Gastrocnemius medialis (tissue), 4 donors: ENCODE measurements at regions not wholly inside any gene's neighbourhood (a gene's known extent, or its start where the extent isn't known, plus 50 kb on each side); places are given as distances from the start of the nearest gene placed in this dataset.

Experiments
- ATAC-seq, 2 donors: fragments of 150-250 bp; one replicate each; pipeline ENCODE4 v1.9.1; 2016
- DNase-seq, 2 donors: peaks; one replicate each; pipeline ENCODE4 v3.0.0-alpha.2; 2019
- H3K27ac ChIP-seq, 4 donors: fragments of 200-600 bp; sonication (generic); 1 replicate in 1 of 4; 2 replicates in 3 of 4; pipeline ENCODE4 v1.5.1; 2016 to 2018; ENCODE audit warnings: mild to moderate bottlenecking in 2 of 4, moderate library complexity in 1 of 4
- H3K27me3 ChIP-seq, 3 donors: fragments of 200-600 bp; sonication (generic) in 2 of 3; 1 replicate in 1 of 3; 2 replicates in 2 of 3; pipeline versions ENCODE4 v1.5.1 to v1.6.0; 2016 to 2019; ENCODE audit warnings: mild to moderate bottlenecking in 1 of 3, moderate library complexity in 1 of 3
- H3K36me3 ChIP-seq, 2 donors: fragments of 200-600 bp; sonication (generic) in 1 of 2; one replicate each; pipeline ENCODE4 v1.5.1; 2017 to 2018
- H3K4me1 ChIP-seq, 2 donors: fragments of 200-600 bp; sonication (generic) in 1 of 2; one replicate each; pipeline ENCODE4 v1.5.1; 2016 to 2017; ENCODE audit warnings: mild to moderate bottlenecking in 2 of 2
- H3K4me3 ChIP-seq, 4 donors: fragments of 200-600 bp; sonication (generic) in 3 of 4; 1 replicate in 1 of 4; 2 replicates in 3 of 4; pipeline ENCODE4 v1.5.1; 2016 to 2019; ENCODE audit warnings: mild to moderate bottlenecking in 2 of 4
- H3K9me3 ChIP-seq, 3 donors: fragments of 200-600 bp; sonication (generic) in 2 of 3; 1 replicate in 1 of 3; 2 replicates in 2 of 3; pipeline ENCODE4 v1.5.1; 2016 to 2019
- POLR2A ChIP-seq, 2 donors: fragments of 450-650 bp; IDR thresholded peaks; one replicate each; pipeline ENCODE4 v1.6.1; 2017; ENCODE audit warnings: antibody characterized with exemption in 2 of 2, mild to moderate bottlenecking in 2 of 2, moderate library complexity in 2 of 2
- in situ Hi-C, 4 donors: fragments of 200-750 bp; cut with MboI; loops; one replicate each; pipeline versions ENCODE4 v1.15.0 to v1.8.0; 2017; ENCODE audit warnings: low sequenced_read_pairs in 4 of 4
- intact Hi-C: fragments of 100-400 bp; cut with DNase I; formaldehyde crosslinking; loops from one replicate; pipeline ENCODE4 v1.15.1; 2023; ENCODE audit warnings: low total_unique reads
- TF ChIP-seq, protein P1 (sequence below), 5 experiments: fragments of 450-650 bp in 3 of 5; fragments of 200-600 bp in 2 of 5; sonication (generic) in 2 of 5; IDR thresholded peaks in 4 of 5; conservative IDR thresholded peaks in 1 of 5; 1 replicate in 4 of 5; 2 replicates in 1 of 5; pipeline ENCODE4 v1.5.1; 2016 to 2019; ENCODE audit warnings: antibody characterized with exemption in 5 of 5, mild to moderate bottlenecking in 3 of 5, moderate library complexity in 3 of 5

GRCh38 chr11:119580751-119581150 lies 148.2 kb downstream of the NECTIN1 start:
- Histone ChIP-seq H3K27me3 (peaks cover 17 to 26% (median 26%) of the 10 kb centered on the region in 3 donors), H3K4me3 (no peak overlapping the region), H3K9me3 (no peaks in the 10 kb centered on the region), H3K4me1 (peaks cover 0 to 10% of the 10 kb centered on the region in 2 donors), H3K27ac (no peak overlapping the region), H3K36me3 (no peaks in the 10 kb centered on the region)
- ATAC-seq (no peak), DNase-seq (no peak)
- TF ChIP-seq, protein P1, sequence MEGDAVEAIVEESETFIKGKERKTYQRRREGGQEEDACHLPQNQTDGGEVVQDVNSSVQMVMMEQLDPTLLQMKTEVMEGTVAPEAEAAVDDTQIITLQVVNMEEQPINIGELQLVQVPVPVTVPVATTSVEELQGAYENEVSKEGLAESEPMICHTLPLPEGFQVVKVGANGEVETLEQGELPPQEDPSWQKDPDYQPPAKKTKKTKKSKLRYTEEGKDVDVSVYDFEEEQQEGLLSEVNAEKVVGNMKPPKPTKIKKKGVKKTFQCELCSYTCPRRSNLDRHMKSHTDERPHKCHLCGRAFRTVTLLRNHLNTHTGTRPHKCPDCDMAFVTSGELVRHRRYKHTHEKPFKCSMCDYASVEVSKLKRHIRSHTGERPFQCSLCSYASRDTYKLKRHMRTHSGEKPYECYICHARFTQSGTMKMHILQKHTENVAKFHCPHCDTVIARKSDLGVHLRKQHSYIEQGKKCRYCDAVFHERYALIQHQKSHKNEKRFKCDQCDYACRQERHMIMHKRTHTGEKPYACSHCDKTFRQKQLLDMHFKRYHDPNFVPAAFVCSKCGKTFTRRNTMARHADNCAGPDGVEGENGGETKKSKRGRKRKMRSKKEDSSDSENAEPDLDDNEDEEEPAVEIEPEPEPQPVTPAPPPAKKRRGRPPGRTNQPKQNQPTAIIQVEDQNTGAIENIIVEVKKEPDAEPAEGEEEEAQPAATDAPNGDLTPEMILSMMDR (IDR thresholded peaks at IDR 0.05 in 4 of 5, conservative IDR thresholded peaks at IDR 0.05 in 1 of 5) = no peak
- no peak for TF ChIP-seq POLR2A (IDR thresholded peaks at IDR 0.05)
- in situ Hi-C loops = no loop called here
- intact Hi-C loops = no loop called here

GRCh38 chr11:119580081-119580480 lies 148.9 kb downstream of the NECTIN1 start:
- Histone ChIP-seq H3K4me3 (no peak overlapping the region), H3K27ac (no peak overlapping the region), H3K4me1 (peaks cover 0 to 9% of the 10 kb centered on the region in 2 donors), H3K27me3 (peaks cover 17 to 22% (median 20%) of the 10 kb centered on the region in 3 donors), H3K36me3 (no peaks in the 10 kb centered on the region), H3K9me3 (no peaks in the 10 kb centered on the region)
- ATAC-seq (no peak), DNase-seq (no peak)
- intact Hi-C loops (no loop called here), in situ Hi-C loops (no loop called here)
- TF ChIP-seq POLR2A (IDR thresholded peaks at IDR 0.05) = no peak
- TF ChIP-seq, protein P1 (IDR thresholded peaks at IDR 0.05 in 4 of 5, conservative IDR thresholded peaks at IDR 0.05 in 1 of 5) = no peak

DNA sequence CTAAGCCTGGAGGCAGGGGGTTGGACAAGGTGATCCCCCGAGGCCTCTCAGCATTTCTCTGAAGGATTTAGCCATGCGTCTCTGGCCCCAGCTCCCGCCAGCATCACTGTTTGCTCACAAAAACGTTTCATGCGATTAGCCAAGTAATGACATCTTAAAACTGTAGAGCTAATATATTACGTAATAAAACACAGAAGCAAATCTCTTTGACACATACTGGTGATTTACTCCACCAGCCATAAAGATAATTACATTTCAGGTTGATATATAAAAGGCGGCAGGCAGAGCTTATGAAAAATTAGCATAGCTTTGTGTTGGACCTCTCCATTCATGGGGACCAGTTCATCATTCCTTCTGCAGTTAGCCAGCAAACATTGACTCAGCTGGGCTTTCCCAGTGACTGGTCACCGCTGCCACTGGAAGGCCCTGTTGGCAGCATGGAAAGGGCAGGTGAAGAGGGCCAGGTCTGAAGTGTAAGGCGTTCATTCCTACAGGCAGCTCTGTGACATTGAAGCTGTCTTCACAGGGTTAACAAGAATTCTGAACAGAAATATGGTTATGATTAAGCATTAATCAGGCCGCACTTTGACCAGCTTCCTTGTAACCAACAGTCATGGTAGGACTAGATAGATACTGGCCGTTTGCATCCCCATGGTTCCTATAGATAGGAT lies 150.3 kb downstream of the NECTIN1 start:
- in situ Hi-C loops = no loop called here
- no peaks in the 10 kb centered on the region for H3K4me1 ChIP-seq
- intact Hi-C loops = no loop called here
- ATAC-seq (no peak), DNase-seq (no peak)
- H3K27me3 ChIP-seq = peaks cover 4 to 9% (median 5%) of the 10 kb centered on the region in 3 donors
- no peak overlapping the region for H3K4me3 ChIP-seq
- no peaks in the 10 kb centered on the region for H3K9me3 ChIP-seq
- TF ChIP-seq, protein P1 (IDR thresholded peaks at IDR 0.05 in 4 of 5, conservative IDR thresholded peaks at IDR 0.05 in 1 of 5) = no peak
- TF ChIP-seq POLR2A (IDR thresholded peaks at IDR 0.05) = no peak
- H3K36me3 ChIP-seq = no peaks in the 10 kb centered on the region
- no peak overlapping the region for H3K27ac ChIP-seq

GRCh38 chr11:119573858-119574257 lies 150.9 kb upstream of the THY1 start:
- no peaks in the 10 kb centered on the region for H3K27me3 ChIP-seq
- H3K4me3 ChIP-seq = no peak overlapping the region
- no peaks in the 10 kb centered on the region for H3K36me3 ChIP-seq
- in situ Hi-C loops = no loop called here
- no peak for ATAC-seq
- no peak for DNase-seq
- no peaks in the 10 kb centered on the region for H3K9me3 ChIP-seq
- intact Hi-C loops = no loop called here
- H3K4me1 ChIP-seq = peaks cover 0 to under 1% of the 10 kb centered on the region in 2 donors
- TF ChIP-seq, protein P1 (IDR thresholded peaks at IDR 0.05 in 4 of 5, conservative IDR thresholded peaks at IDR 0.05 in 1 of 5) = no peak
- no peak for TF ChIP-seq POLR2A (IDR thresholded peaks at IDR 0.05)
- no peak overlapping the region for H3K27ac ChIP-seq
